GM18858 (cell line): ENCODE measurements at regions not wholly inside any gene's neighbourhood (a gene's known extent, or its start where the extent isn't known, plus 50 kb on each side); places are given as distances from the start of the nearest gene placed in this dataset.
A peak's percentile ranks its signal among the peaks of the same experiment; 100 is the strongest.

Source experiments
- ATAC-seq: cut with Tn5 transposase; IDR thresholded peaks from one replicate; pipeline ENCODE4 v1.9.1; 2021; ENCODE audit not compliant: unreplicated experiment

GRCh38 chr9:110133608-110134210 lies 74.2 kb downstream of the C9orf152 start:
- ATAC-seq, result no peak

- no peak for ATAC-seq
Measured at GRCh38 chr9:110135846-110136245, 72.1 kb downstream of the C9orf152 start.

- no peak for ATAC-seq
Measured at GRCh38 chr9:110136802-110137201, 71.2 kb downstream of the C9orf152 start.

GRCh38 chr9:110140276-110140675 lies 67.7 kb downstream of the C9orf152 start:
- ATAC-seq, result no peak

- ATAC-seq, result no peak
Measured at GRCh38 chr9:110141227-110141793, 66.6 kb downstream of the C9orf152 start.

DNA sequence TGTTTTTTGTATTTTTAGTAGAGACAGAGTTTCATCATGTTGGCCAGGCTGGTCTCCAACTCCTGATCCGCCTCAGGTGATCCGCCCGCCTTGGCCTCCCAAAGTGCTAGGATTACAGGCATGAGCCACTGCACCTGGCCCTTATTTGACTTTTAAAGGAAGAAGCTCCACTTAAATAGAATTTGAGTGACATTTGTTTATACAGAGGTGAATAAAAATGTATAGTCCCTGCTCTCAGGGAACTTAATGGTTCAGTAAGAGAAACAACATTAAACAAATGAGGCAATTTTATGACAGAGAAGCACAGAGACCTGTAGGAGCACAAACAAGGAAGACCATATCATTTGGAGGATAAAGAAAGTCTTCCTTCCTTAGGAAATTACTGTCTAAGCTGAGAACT lies 65.7 kb downstream of the C9orf152 start:
- no peak for ATAC-seq

DNA sequence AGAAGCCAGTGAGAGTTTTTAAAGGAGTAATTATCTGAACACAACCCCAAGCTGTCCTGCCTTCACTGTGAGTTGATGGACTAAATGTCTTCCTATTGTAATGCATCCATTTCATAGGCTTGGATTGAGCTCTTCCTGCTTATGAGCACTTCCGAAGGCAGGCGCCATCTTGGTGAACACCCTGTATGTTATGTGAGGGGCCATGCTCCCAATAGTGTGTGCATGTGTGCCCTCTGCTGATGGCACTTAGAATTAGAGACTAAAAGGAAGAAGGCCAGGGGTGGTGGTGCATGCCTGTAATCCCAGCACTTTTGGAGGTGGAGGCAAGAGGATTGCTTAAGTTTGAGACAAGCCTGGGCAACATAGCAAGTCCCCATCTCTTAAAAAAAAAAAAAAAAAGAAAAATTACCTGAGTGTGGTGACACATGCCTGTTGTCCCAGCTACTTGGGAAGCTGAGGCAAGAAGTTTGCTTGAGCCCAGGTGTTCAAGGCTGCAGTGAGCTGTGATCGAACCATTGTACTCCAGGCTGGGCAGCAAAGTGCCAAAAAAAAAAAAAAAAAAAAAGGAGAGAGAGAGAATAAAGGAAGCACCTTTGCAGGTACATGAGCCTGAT lies 65.0 kb downstream of the C9orf152 start:
- no peak for ATAC-seq

GRCh38 chr9:110143485-110143884 lies 64.5 kb downstream of the C9orf152 start:
- peak; percentile 48 for ATAC-seq

DNA sequence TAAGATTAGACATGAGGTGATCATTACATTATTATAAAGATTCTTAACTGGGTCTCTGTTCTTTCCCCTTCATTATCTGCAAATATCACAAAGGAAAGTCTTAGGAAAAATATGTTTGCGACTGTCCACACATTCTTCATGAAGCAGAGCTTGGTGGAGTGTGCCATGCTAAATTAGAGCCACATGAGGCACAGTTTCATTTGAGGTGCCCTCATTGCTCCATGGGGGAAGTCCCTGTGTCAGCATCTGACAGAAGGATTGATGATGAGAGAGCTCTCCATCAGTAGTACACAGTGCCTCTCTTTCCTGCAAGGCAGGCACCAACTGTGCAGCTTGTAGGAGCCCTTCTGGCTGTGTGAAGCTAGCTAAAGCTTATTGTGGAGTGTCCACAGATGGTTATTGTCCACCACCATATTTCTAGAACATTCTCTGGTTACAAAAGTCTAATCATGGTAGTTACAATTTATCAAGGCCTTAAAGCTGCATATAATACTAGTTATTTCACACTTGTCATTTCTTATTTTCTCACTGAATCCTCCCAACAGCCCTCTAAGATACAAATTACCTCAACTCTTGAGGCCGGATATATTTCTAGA lies 63.9 kb downstream of the C9orf152 start:
- ATAC-seq, result peak; percentile 50

DNA sequence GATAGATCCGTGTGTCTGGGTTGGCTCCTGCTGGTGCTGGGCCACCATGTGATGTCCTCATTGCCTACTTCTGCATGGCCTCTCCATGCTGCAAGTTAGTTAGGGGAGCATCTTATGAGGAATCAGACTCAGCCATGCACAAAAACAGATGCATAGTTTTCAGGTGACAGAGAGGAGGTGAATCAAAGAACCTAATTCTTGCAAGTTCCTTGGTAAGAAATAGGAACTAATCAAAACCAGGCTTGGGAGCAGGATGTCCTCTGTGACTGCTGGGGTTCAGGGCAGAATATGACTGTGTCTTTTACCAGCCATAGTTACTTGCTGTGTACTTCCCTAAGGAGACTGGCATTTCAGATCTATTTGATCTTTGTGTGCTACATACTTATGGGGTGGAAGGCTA lies 61.6 kb downstream of the C9orf152 start:
- ATAC-seq, result no peak

- peak; percentile 70 for ATAC-seq
Measured at GRCh38 chr9:110148384-110148783, 59.6 kb downstream of the C9orf152 start.

DNA sequence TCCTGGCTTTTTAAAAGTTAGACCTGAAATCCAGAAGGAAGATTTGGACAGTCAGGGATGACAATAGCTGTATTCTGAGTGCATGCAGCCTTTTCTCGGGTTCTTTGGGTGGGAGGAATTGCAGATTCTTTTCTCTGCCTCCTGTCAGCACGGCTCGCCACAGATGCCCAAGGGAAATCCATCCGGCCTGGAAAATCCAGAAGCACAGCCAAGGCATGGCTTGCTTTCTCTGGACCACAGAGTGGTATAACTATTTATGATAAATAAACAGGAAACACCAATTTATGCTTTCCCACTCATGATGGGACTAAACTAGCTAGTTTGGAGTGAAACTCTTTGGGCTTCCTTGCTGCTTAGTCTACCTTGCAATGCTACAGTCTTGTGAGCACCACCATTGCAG lies 59.1 kb downstream of the C9orf152 start:
- ATAC-seq, result no peak
